ENCODE measurements at regions not wholly inside any gene's neighbourhood (a gene's known extent, or its start where the extent isn't known, plus 50 kb on each side); places are given as distances from the start of the nearest gene placed in this dataset.
A peak's percentile ranks its signal among the peaks of the same experiment; 100 is the strongest.

DNA sequence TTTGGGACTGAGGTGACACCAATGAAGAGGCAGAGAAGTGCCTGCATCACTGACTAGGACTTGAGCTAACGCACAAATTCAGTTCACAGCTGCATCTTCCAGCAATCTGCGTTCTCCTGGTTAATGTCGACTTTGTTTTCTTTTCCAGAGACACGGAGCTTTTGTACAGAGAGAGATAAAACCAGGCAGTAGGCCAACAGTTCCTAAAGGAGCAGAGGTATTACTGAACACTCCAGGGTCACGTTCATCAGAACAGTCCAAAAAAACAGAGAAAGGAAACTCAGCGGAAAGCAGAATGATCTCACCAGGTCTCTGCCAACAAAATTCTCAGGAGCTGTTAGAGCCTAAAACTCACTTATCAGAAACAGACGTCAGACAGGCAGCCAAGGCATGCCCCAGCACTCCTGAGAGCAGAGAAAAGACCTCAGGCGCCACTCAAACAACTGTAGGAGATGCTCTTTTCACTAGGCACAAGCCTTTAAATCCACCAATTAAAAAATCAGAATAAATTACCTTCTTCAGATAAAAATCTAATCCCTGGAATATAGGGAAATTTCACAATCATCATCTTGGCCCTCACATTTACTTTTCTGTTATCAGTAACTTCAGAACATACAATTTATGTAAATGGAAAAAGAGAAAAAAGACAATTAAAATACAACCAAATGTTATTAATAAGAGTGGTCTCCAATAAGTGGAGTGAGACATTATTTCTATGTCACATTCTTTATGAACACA is 95.9 kb upstream of the SPTBN1 start:
- 21 to 54% methylated on average over 8 of the region's 8 CpGs for WGBS, 2 donors
- Histone ChIP-seq H3K9me3 (no peaks in the 10 kb centered on the region), H3K36me3 (no peaks in the 10 kb centered on the region), H3K27me3 (no peaks in the 10 kb centered on the region), H3K27ac (peak overlapping the region; percentile 55 to 77 (median 74)), H3K4me3 (peak overlapping the region in 3 of 4 donors; percentile 22 to 27 (median 23)), H3K4me1 (peaks cover 0 to 14% (median 11%) of the 10 kb centered on the region in 4 donors)
- intact Hi-C loops (cut with DNase I): no loop called here
- DNase-seq: peak; percentile 68
- TF ChIP-seq EP300 (IDR thresholded peaks at IDR 0.05): peak in 1 of 4 donors; percentile 34
- TF ChIP-seq POLR2AphosphoS5 (IDR thresholded peaks at IDR 0.05): peak; percentile 66 to 89 (median 79)
- TF ChIP-seq POLR2A (IDR thresholded peaks at IDR 0.05): no peak

DNA sequence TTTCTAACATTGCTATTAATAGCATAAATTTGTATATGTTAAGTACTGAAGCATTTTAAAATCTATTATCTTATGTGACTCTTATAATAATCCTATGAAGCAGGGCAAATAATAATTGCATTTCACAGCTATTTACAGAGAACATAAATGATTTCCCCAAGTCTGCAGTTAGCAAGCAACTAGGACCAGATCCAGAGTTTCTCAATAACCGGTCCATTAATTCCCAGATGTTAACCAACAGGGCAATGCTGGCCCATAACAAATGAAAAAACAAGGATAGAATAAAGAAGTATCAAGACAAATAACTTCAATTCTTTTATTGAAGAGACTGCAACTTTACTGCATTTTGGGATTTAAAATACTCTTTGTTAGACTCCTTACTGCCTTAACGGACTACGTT is 91.7 kb upstream of the SPTBN1 start:
- DNase-seq: no peak
- Histone ChIP-seq H3K4me1 (peaks cover 0 to 13% (median 11%) of the 10 kb centered on the region in 4 donors), H3K36me3 (no peaks in the 10 kb centered on the region), H3K27me3 (no peaks in the 10 kb centered on the region), H3K27ac (no peak overlapping the region), H3K9me3 (peaks cover 0 to 8% (median 2%) of the 10 kb centered on the region in 4 donors), H3K4me3 (no peak overlapping the region)
- intact Hi-C loops (cut with DNase I): no loop called here
- WGBS, 2 donors: 94 to 96% methylated on average over 3 of the region's 3 CpGs
- TF ChIP-seq POLR2AphosphoS5 (IDR thresholded peaks at IDR 0.05) (no peak), POLR2A (IDR thresholded peaks at IDR 0.05) (no peak), EP300 (IDR thresholded peaks at IDR 0.05) (no peak)
- TF ChIP-seq, protein P1, sequence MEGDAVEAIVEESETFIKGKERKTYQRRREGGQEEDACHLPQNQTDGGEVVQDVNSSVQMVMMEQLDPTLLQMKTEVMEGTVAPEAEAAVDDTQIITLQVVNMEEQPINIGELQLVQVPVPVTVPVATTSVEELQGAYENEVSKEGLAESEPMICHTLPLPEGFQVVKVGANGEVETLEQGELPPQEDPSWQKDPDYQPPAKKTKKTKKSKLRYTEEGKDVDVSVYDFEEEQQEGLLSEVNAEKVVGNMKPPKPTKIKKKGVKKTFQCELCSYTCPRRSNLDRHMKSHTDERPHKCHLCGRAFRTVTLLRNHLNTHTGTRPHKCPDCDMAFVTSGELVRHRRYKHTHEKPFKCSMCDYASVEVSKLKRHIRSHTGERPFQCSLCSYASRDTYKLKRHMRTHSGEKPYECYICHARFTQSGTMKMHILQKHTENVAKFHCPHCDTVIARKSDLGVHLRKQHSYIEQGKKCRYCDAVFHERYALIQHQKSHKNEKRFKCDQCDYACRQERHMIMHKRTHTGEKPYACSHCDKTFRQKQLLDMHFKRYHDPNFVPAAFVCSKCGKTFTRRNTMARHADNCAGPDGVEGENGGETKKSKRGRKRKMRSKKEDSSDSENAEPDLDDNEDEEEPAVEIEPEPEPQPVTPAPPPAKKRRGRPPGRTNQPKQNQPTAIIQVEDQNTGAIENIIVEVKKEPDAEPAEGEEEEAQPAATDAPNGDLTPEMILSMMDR (IDR thresholded peaks at IDR 0.05): no peak

- Histone ChIP-seq H3K9me3 (peaks cover 0 to 8% (median 2%) of the 10 kb centered on the region in 4 donors), H3K27me3 (no peaks in the 10 kb centered on the region), H3K4me3 (no peak overlapping the region), H3K27ac (no peak overlapping the region), H3K4me1 (peaks cover 0 to 1% (median under 1%) of the 10 kb centered on the region in 4 donors), H3K36me3 (no peaks in the 10 kb centered on the region)
- intact Hi-C loops (cut with DNase I): no loop called here
- no peak for DNase-seq
- TF ChIP-seq, protein P1 (IDR thresholded peaks at IDR 0.05): no peak
- TF ChIP-seq EP300 (IDR thresholded peaks at IDR 0.05) (no peak), POLR2A (IDR thresholded peaks at IDR 0.05) (no peak), POLR2AphosphoS5 (IDR thresholded peaks at IDR 0.05) (no peak)
- 88 to 94% methylated on average over 1 of the region's 1 CpG for WGBS, 2 donors
Observed at GRCh38 chr2:54365661-54366060, 90.5 kb upstream of the SPTBN1 start.

GRCh38 chr2:54366487-54367280 is 89.4 kb upstream of the SPTBN1 start:
- no peaks in the 10 kb centered on the region for H3K27me3 ChIP-seq
- H3K27ac ChIP-seq: no peak overlapping the region
- TF ChIP-seq POLR2AphosphoS5 (IDR thresholded peaks at IDR 0.05): no peak
- no peak for TF ChIP-seq POLR2A (IDR thresholded peaks at IDR 0.05)
- no peak for TF ChIP-seq EP300 (IDR thresholded peaks at IDR 0.05)
- TF ChIP-seq, protein P1 (IDR thresholded peaks at IDR 0.05): no peak
- WGBS, 2 donors: 75 to 79% methylated on average over 3 of the region's 3 CpGs
- peaks cover 0 to 8% (median 2%) of the 10 kb centered on the region in 4 donors for H3K9me3 ChIP-seq
- H3K36me3 ChIP-seq: no peaks in the 10 kb centered on the region
- peaks cover 0 to 9% (median 4%) of the 10 kb centered on the region in 4 donors for H3K4me1 ChIP-seq
- intact Hi-C loops (cut with DNase I): no loop called here
- DNase-seq: no peak
- no peak overlapping the region for H3K4me3 ChIP-seq

Data from sigmoid colon (tissue), 6 donors.